NCI-H748 treated with DMSO at 0.1 percent for 48 hours (cell line): ENCODE measurements at regions not wholly inside any gene's neighbourhood (a gene's known extent, or its start where the extent isn't known, plus 50 kb on each side); places are given as distances from the start of the nearest gene placed in this dataset.

Source experiments
- DNase-seq: peaks from one replicate; lab custom pipeline; 2025; lab: John Stamatoyannopoulos, UW

DNA sequence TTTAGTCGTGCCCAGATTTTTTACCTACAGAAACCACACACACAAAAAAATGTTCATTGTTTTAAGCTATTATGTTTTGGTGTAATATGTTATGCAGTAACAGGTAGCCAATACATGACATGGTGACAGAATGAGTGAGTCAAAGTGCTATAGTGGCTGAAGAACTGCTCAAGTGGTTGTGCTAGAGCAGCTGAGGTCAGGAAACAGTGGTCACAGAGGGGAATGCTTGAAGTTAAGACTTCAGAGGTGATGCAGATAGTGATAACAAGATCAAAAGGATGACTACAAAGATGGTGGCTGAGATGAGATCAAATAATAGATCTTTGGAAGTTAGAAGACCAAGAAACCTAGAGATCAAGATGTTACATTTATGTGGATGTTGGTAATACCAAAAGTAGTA lies 174.3 kb downstream of the KCNE4 start:
- no peak for DNase-seq

DNA sequence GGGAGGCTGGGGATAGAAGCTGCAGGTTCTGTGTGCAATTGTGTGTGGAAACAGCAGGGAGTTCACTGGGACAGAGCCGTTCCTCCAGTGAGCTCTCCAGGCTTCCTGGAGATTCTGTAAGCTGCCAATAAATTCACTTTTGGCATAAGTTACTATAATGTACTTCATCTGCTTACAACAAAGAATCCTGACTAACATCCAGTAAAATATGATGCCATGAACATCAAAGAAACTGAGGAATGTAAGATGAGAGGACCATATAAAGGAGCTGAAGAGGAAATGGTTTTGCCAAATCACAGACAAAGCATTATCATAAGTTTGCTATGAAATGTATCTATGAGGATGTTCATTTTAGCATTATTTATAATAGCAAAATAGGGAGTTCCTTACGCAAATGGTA lies 175.3 kb downstream of the KCNE4 start:
- no peak for DNase-seq

DNA sequence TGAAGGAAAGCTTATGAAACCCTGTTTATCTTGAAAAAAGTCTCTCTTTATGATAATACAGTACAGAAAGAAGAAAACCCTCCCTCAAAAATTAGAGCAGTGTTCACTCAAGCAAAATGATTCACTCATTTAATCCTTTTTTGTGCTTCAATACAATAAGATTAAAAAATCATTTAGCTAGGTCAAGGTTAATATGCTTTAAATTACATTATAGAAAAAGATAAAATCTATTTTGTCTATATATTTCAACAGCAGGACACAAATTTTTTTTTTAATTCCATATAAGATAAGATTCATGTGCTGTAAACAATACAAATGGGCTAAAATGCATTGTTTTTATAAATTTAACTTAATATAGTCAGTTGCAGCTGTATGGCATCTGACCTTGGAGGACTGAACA lies 176.9 kb downstream of the KCNE4 start:
- DNase-seq, result no peak

- no peak for DNase-seq
Observed at GRCh38 chr2:223230352-223230751, 178.4 kb downstream of the KCNE4 start.

- no peak for DNase-seq
Observed at GRCh38 chr2:223232285-223232684, 180.3 kb downstream of the KCNE4 start.

DNA sequence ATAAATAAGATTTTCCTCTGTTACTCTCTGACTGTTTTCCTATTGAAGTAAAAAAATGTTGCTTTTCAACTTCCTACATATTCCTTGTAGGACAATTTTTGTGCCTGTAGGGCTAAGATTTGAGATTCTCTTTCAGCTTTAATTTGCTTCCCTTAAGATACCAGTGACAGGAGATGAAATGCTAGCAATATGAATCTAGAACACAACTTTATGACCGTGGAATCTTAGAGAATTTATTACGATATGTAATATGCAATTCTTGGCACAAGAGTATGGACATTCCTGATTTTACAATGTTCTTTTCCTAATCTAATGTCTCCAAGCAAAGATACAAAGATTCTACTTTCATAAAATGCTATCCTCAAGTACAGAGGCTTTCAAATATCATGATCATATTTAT lies 180.9 kb downstream of the KCNE4 start:
- no peak for DNase-seq

DNA sequence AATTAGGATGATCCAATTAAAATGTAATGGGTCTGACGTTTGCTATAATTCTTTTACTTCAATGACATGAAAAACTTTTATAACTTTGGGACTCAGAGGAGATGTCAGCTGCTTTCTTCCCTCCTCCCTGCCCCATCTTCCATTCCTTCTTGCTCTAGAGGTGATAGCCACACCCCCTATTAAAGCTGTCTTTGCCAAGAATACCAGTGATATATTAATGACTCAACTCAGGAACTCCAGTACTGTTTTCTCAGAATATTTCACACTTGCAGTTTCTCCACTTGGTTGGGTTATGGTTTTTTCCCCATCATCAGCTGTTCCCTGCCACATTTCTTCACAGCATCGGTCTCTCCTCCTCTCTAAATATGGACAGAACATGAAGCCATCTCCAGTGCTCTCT lies 184.0 kb downstream of the KCNE4 start:
- no peak for DNase-seq

DNA sequence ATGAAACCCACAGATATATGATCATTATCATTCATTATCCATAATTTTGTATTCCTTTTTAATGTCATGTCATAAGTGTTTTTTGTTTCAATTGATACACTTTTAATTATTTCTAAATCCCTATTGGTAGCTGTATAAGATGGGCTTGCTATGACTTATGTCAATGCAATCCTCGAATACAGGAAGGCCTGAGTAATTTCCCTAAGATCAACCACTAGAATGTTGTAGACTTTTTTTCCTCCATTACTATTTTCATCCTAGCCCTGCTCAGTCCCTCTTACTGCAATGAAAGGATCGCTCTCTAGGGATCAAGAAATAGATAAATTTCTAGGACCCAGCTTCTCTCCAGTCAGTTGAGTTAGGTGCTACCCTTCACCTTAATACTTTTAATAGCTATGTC lies 186.3 kb downstream of the KCNE4 start:
- no peak for DNase-seq

DNA sequence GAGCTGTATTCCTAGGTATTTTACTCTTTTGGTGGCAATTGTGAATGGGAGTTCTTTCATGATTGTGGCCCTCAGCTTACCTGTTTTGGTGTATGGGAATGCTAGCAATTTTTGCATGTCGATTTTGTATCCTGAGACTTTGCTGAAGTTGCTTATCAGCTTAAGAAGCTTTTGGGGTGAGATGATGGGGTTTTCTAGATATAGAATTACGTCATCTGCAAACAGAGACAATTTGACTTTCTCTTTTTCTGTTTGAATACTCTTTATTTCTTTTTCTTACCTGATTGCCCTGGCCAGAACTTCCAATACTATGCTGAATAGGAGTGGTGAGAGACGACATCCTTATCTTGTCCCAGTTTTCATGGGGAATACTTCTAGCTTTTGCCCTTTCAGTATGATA lies 191.2 kb downstream of the KCNE4 start:
- DNase-seq, result no peak

GRCh38 chr2:223247136-223247535 lies 195.1 kb downstream of the KCNE4 start:
- peak; percentile 33 for DNase-seq

DNA sequence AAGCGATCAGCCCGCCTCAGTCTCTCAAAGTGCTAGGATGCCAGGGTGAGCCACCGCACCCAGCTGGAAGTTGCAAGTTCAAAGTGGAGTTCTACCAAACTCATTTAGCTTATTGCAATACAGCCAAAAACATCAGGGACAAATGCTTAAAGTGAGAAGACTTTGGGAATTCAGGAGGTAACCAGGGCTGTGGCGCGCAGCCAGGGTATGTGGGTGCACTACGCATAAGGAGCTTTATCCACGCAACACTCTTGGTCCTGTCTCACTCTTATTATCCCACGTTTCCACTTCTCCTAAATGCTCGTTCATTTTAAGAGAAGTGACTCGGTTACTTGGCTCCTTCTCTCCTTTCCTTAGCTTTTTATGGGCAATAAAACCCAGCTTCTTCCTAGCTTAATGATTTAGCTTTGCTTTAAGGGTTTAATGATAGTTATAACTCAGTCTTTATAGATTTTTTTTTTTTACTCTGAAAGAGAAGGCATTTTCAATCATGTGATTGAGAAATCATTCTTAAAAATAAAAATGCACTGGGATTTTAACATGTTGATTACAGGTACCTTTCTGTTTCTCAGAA lies 199.8 kb downstream of the KCNE4 start:
- DNase-seq, result no peak

- DNase-seq, result no peak
Observed at GRCh38 chr2:223260681-223261080, 208.7 kb downstream of the KCNE4 start.

DNA sequence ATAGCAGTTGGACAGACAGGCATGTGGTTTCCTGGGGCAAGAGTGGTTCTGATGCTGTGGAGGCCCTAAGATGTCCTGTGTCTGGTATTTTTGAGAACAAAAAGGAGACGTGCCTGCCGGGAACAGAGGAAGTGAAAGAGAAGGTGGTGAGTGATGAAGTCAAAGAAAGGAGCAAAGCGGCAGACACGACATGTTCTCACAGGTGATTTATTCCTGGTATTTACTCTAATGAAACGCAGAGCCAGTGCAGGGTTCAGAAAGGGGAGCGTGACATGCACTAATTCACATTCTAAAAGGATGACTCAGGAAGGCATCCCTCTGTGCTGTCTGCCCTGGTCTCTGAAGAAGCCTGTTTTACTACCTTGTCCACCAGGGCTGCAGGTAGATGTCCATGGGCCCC lies 211.0 kb downstream of the KCNE4 start:
- no peak for DNase-seq

DNA sequence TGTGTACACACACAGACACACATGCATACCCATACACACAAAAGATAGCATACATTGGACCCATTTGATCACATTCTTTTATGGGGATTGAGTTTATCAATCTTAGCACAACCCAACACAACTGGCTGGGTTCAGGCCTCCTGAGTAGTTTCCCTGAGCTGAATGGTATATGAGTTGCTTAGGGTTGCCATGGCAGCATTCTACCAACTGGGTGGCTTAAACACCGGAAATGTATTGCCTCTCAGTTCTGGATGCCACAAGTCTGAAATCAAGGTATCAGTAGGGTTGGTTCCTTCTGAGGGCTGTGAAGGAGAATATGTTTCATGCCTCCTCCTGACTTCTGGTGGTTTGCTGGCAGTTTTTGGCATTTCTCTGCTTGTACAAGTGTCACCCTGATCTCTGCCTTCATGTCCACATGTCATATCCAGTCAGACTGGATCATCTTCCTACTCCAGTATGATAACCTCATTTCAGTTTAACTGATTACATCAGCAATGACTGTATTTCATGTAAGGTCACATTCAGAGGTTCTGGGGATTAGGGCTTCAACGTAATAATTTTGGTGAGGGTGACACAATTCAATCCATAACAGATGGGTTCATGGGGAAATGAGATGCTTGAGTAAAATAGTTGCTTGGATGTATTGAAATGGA lies 212.7 kb downstream of the KCNE4 start:
- no peak for DNase-seq

- no peak for DNase-seq
Observed at GRCh38 chr2:223267160-223267951, 215.4 kb downstream of the KCNE4 start.

GRCh38 chr2:223269386-223269785 lies 217.4 kb downstream of the KCNE4 start:
- DNase-seq, result no peak

DNA sequence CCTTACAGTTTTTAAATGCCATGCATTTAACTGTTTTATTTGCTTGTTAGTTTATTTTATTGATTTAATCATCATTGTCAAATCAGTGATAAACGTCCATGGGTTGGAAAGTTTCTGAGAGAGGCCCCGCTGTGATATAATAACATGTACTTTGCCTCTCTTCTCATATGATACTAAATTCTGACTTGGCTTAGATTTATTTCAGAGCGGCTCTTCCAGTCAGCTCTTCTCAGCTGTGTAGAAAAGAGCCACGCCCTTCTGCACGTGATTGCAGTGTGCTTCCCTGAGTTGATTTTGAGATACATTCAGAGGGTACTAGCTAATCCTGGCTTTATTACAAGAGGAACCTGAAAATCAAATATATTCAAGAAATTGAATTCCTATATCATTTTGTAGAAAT lies 218.6 kb downstream of the KCNE4 start:
- DNase-seq, result no peak

DNA sequence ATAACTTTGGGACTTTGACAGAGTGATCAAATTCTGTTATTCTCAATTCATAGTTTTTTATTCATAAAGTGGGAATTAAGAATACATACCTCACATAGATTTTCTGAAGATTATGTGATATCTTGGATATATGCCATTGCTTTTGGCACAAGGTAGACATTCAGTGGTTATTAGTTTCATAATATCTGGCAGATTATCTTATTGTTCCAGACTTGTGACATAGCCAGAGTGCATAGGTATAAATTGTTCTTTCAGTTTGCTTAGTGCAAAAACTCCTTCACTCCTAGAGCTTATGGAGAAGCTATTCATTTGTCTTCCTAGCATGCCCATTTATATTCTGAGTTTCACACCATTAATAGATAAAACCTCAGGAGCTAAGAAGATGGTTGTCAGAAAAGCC lies 222.0 kb downstream of the KCNE4 start:
- DNase-seq, result no peak

GRCh38 chr2:223282221-223282620 lies 230.2 kb downstream of the KCNE4 start:
- no peak for DNase-seq

DNA sequence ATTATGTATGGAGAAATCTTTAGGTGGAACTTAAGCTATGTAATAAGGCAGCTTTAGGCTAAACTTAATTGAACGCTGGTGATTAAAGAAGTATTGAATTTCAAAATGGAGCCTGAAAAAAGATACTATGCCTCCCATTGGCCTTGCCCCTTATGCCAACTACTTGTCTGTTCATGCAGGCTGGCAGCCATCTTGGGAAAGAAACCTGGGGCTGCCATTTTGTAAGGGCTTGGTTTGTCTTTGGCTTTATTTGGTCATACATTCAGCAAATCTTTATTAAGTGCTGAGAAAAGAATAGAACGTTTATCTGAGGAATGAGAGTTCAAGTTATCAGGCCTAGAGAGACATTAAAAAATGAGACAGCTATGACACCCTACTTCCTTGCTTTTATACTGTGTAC lies 231.3 kb downstream of the KCNE4 start:
- DNase-seq, result no peak

DNA sequence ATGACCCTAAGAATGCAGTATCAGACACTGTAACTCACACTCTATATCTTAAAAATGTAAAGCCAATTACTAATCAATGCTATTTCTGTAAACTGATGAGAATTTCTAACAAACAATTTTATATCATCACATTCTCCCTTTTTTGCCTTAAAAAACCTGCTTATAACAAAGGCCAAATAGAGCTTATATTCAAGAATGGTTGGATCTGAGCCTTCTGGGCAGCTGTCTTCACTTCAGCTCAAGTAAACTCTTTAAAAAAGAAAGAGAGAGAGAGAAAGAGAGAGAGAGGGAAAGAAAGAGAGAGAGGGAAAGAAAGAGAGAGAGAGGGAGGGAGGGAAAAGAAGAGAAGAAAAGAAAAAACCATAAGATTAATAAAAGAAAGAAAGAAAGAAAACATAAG lies 231.8 kb downstream of the KCNE4 start:
- no peak for DNase-seq

GRCh38 chr2:223285370-223286265 lies 233.6 kb downstream of the KCNE4 start:
- no peak for DNase-seq
